Astrocyte (in vitro differentiated cells and primary cell): ENCODE measurements at regions not wholly inside any gene's neighbourhood (a gene's known extent, or its start where the extent isn't known, plus 50 kb on each side); places are given as distances from the start of the nearest gene placed in this dataset.

Source experiments
- DNase-seq: peaks from one replicate; pipeline ENCODE4 v3.0.0-alpha.2; 2010; ENCODE audit warnings: low read depth
- FAIRE-seq: peaks from 2 replicates; lab custom pipeline; 2011; peaks lifted over from hg19 to GRCh38; lab: Jason Lieb, UNC
- H2AFZ ChIP-seq: 2 replicates; pipeline ENCODE4 v1.6.0; 2012; ENCODE audit warnings: low read depth, low read length, inconsistent platforms
- H3K27ac ChIP-seq: 2 replicates; pipeline ENCODE4 v1.5.1; 2011; ENCODE audit warnings: low read depth, low read length, inconsistent platforms
- H3K27me3 ChIP-seq: 2 replicates; pipeline ENCODE4 v1.6.0; 2011; ENCODE audit warnings: low read length, inconsistent platforms; ENCODE audit not compliant: insufficient read depth
- H3K36me3 ChIP-seq: 2 replicates; pipeline ENCODE4 v1.5.1; 2011; ENCODE audit warnings: low read length, inconsistent platforms; ENCODE audit not compliant: insufficient read depth
- H3K4me1 ChIP-seq: 2 replicates; pipeline ENCODE4 v1.5.1; 2011; ENCODE audit warnings: low read length, inconsistent platforms; ENCODE audit not compliant: insufficient read depth
- H3K4me2 ChIP-seq: 2 replicates; pipeline ENCODE4 v1.6.0; 2012; ENCODE audit warnings: low read length, inconsistent platforms
- H3K4me3 ChIP-seq: 2 replicates; pipeline ENCODE4 v1.5.1; 2011; ENCODE audit warnings: low read depth, mild to moderate bottlenecking, low read length, inconsistent platforms; ENCODE audit not compliant: insufficient read depth
- H3K79me2 ChIP-seq: 2 replicates; pipeline ENCODE4 v1.6.0; 2012; ENCODE audit warnings: mild to moderate bottlenecking, low read length, inconsistent platforms; ENCODE audit not compliant: insufficient read depth
- H3K9ac ChIP-seq: 2 replicates; pipeline ENCODE4 v1.6.0; 2012; ENCODE audit warnings: mild to moderate bottlenecking, low read length, inconsistent platforms
- H3K9me3 ChIP-seq: 2 replicates; pipeline ENCODE4 v1.5.1; 2012; ENCODE audit warnings: low read depth, mild to moderate bottlenecking, low read length, inconsistent platforms; ENCODE audit not compliant: insufficient read depth
- H4K20me1 ChIP-seq: 2 replicates; pipeline ENCODE4 v1.6.0; 2012; ENCODE audit warnings: low read length, inconsistent platforms; ENCODE audit not compliant: insufficient read depth
- H3K27ac Mint-ChIP-seq: one replicate; pipeline ENCODE4 v1.8.0; 2021; ENCODE audit warnings: mild to moderate bottlenecking, mixed read lengths; ENCODE audit not compliant: unreplicated experiment
- H3K27me3 Mint-ChIP-seq: one replicate; pipeline ENCODE4 v1.8.0; 2021; ENCODE audit warnings: low read depth, mixed read lengths; ENCODE audit not compliant: unreplicated experiment
- H3K36me3 Mint-ChIP-seq: one replicate; pipeline ENCODE4 v1.8.0; 2021; ENCODE audit warnings: low read depth, mixed read lengths; ENCODE audit not compliant: unreplicated experiment
- H3K4me1 Mint-ChIP-seq: one replicate; pipeline ENCODE4 v1.8.0; 2021; ENCODE audit warnings: low read depth, mixed read lengths; ENCODE audit not compliant: unreplicated experiment
- H3K4me3 Mint-ChIP-seq: one replicate; pipeline ENCODE4 v1.8.0; 2021; ENCODE audit warnings: mild to moderate bottlenecking, moderate library complexity, mixed read lengths; ENCODE audit not compliant: unreplicated experiment
- H3K9me3 Mint-ChIP-seq: one replicate; pipeline ENCODE4 v1.8.0; 2021; ENCODE audit warnings: mild to moderate bottlenecking, mixed read lengths; ENCODE audit not compliant: unreplicated experiment
- EZH2 ChIP-seq: IDR thresholded peaks from 2 replicates; pipeline ENCODE4 v1.6.1; 2012; ENCODE audit warnings: mild to moderate bottlenecking, low read length, inconsistent platforms; ENCODE audit not compliant: insufficient read depth
- TF ChIP-seq, protein P1 (sequence below): IDR thresholded peaks from 2 replicates; pipeline ENCODE4 v1.5.1; 2011; ENCODE audit warnings: low read depth, mild to moderate bottlenecking, inconsistent platforms, low read length, moderate library complexity; ENCODE audit not compliant: insufficient read depth

DNA sequence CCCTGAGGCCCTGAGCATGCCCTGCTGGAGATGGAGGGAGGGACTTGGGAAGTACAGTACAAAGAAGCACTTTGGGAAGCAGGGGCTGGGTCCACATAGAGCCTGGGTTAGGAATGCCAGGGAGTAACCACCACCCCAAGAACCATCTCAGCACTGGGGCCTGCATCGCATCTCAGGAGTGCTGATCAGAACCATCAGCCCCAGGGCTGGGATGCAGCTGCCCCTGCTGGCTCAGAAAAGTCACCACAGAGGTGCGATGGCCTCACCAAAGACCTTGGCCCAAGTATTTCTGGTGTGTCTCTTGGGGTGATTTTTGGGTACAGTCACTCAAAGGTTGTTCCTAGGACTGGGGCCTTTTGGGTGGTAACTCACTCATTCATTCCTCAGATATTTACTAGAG lies 236.8 kb upstream of the MVB12B start:
- H2AFZ ChIP-seq: no peak overlapping the region
- no peak for FAIRE-seq
- H3K4me3 ChIP-seq: no peak overlapping the region
- no peak for DNase-seq
- TF ChIP-seq, protein P1, sequence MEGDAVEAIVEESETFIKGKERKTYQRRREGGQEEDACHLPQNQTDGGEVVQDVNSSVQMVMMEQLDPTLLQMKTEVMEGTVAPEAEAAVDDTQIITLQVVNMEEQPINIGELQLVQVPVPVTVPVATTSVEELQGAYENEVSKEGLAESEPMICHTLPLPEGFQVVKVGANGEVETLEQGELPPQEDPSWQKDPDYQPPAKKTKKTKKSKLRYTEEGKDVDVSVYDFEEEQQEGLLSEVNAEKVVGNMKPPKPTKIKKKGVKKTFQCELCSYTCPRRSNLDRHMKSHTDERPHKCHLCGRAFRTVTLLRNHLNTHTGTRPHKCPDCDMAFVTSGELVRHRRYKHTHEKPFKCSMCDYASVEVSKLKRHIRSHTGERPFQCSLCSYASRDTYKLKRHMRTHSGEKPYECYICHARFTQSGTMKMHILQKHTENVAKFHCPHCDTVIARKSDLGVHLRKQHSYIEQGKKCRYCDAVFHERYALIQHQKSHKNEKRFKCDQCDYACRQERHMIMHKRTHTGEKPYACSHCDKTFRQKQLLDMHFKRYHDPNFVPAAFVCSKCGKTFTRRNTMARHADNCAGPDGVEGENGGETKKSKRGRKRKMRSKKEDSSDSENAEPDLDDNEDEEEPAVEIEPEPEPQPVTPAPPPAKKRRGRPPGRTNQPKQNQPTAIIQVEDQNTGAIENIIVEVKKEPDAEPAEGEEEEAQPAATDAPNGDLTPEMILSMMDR: no peak
- no peak for TF ChIP-seq EZH2
- H3K79me2 ChIP-seq: no peaks in the 10 kb centered on the region
- no peak overlapping the region for H3K4me2 ChIP-seq
- H3K4me1 ChIP-seq: no peaks in the 10 kb centered on the region
- Mint-ChIP-seq H3K9me3 (peaks cover 2% of the 10 kb centered on the region), H3K4me3 (no peak overlapping the region), H3K36me3 (no peaks in the 10 kb centered on the region), H3K27ac (no peak overlapping the region), H3K27me3 (peaks cover 35% of the 10 kb centered on the region), H3K4me1 (no peaks in the 10 kb centered on the region)
- no peak overlapping the region for H3K27ac ChIP-seq
- no peaks in the 10 kb centered on the region for H4K20me1 ChIP-seq
- peaks cover under 1% of the 10 kb centered on the region for H3K27me3 ChIP-seq
- H3K9ac ChIP-seq: no peak overlapping the region
- no peaks in the 10 kb centered on the region for H3K9me3 ChIP-seq
- no peaks in the 10 kb centered on the region for H3K36me3 ChIP-seq

DNA sequence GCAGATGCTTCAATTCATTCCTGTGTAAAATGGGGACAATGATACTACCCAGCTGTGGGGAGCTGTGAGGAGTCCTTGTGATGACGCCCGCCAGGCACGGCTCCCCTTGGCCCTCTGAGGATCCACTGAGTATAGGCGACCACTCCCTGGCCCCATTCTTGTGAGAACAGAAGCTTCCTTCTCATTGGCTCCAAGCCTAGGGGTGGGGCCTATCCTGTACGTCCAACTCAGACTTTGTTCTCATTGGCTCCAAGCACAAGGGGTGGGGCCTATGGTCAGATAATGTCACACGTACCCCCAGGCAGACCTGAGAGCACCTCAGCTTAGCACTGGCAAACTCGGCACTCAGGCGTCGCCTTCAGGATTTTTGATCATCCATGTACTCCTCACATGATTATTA lies 232.9 kb upstream of the MVB12B start:
- FAIRE-seq: no peak
- no peaks in the 10 kb centered on the region for H3K27me3 ChIP-seq
- no peak for TF ChIP-seq EZH2
- TF ChIP-seq, protein P1: no peak
- H4K20me1 ChIP-seq: no peaks in the 10 kb centered on the region
- Mint-ChIP-seq H3K9me3 (no peaks in the 10 kb centered on the region), H3K36me3 (no peaks in the 10 kb centered on the region), H3K27ac (no peak overlapping the region), H3K4me3 (no peak overlapping the region), H3K4me1 (no peaks in the 10 kb centered on the region), H3K27me3 (peaks cover 31% of the 10 kb centered on the region)
- no peaks in the 10 kb centered on the region for H3K36me3 ChIP-seq
- no peaks in the 10 kb centered on the region for H3K79me2 ChIP-seq
- DNase-seq: no peak
- no peaks in the 10 kb centered on the region for H3K9me3 ChIP-seq
- no peak overlapping the region for H3K4me3 ChIP-seq
- no peak overlapping the region for H2AFZ ChIP-seq
- no peak overlapping the region for H3K9ac ChIP-seq
- no peak overlapping the region for H3K27ac ChIP-seq
- no peak overlapping the region for H3K4me2 ChIP-seq
- no peaks in the 10 kb centered on the region for H3K4me1 ChIP-seq

DNA sequence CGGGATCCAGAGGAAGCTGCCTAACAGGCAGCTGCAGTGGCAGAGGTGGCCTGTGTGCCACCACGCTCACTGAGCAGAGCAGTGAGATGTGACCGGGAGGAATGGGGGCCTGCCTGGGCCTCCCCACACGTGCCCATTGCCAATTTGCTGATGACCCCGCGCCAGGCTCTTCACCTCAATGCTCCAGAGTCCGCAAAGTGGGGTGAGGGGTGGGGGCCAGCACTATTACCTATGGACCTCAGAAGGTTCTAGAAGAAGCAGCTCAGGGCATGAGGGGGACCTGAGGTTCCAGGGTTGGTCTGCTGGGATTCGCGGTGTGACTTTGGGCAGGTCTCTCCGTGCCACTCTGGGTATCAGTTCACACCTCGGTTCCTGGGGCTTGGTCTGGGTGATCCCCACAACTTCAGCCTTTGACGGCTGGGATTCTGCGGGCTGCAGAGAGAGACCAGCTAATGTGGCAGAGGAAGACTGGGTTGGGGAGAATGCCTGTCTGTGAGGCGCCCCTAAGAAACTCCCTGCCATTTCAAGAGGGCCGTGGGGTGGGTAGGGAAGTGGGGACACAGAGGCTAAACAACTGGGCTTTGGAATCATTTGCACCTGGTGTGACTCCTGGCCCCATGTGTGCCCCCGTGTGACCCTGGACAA lies 231.0 kb upstream of the MVB12B start:
- no peak overlapping the region for H3K27ac Mint-ChIP-seq
- no peak for FAIRE-seq
- Histone ChIP-seq H3K9me3 (peaks cover 5% of the 10 kb centered on the region), H2AFZ (no peak overlapping the region), H3K9ac (no peak overlapping the region), H3K4me3 (no peak overlapping the region), H3K4me2 (no peak overlapping the region), H3K27ac (no peak overlapping the region), H3K79me2 (no peaks in the 10 kb centered on the region), H3K36me3 (no peaks in the 10 kb centered on the region), H4K20me1 (no peaks in the 10 kb centered on the region), H3K4me1 (no peaks in the 10 kb centered on the region), H3K27me3 (no peaks in the 10 kb centered on the region)
- H3K27me3 Mint-ChIP-seq: peaks cover 25% of the 10 kb centered on the region
- H3K4me3 Mint-ChIP-seq: no peak overlapping the region
- H3K4me1 Mint-ChIP-seq: no peaks in the 10 kb centered on the region
- DNase-seq: no peak
- TF ChIP-seq EZH2: no peak
- TF ChIP-seq, protein P1: no peak
- no peaks in the 10 kb centered on the region for H3K36me3 Mint-ChIP-seq
- H3K9me3 Mint-ChIP-seq: peaks cover 2% of the 10 kb centered on the region
